ENCODE measurements at regions not wholly inside any gene's neighbourhood (a gene's known extent, or its start where the extent isn't known, plus 50 kb on each side); places are given as distances from the start of the nearest gene placed in this dataset.

- TF ChIP-seq ZBTB33 (IDR thresholded peaks at IDR 0.05; ENCODE audit: extremely low read depth, insufficient replicate concordance, low read length) (no peak), MAX (IDR thresholded peaks at IDR 0.05) (no peak), ATF3 (IDR thresholded peaks at IDR 0.05) (no peak), CTCF (IDR thresholded peaks at IDR 0.05 in 2 of 3, conservative IDR thresholded peaks at IDR 0.05 in 1 of 3; ENCODE audit: borderline replicate concordance in 1 of 3, insufficient read depth in 1 of 3, low read depth in 2 of 3, low read length in 2 of 3) (no peak), RAD21 (IDR thresholded peaks at IDR 0.05; ENCODE audit: low read depth) (no peak), YY1 (IDR thresholded peaks at IDR 0.05; ENCODE audit: extremely low read depth, insufficient replicate concordance, low read depth, low read length) (no peak), REST (IDR thresholded peaks at IDR 0.05; ENCODE audit: low read depth) (no peak), EZH2 (IDR thresholded peaks at IDR 0.05) (no peak), ZNF274 (IDR thresholded peaks at IDR 0.05; ENCODE audit: low read depth, low read length) (no peak), JUND (IDR thresholded peaks at IDR 0.05) (no peak)
Observed at GRCh38 chr3:22276351-22276750, 525.3 kb upstream of the ZNF385D start.
